GM19455 (cell line): ENCODE measurements at regions not wholly inside any gene's neighbourhood (a gene's known extent, or its start where the extent isn't known, plus 50 kb on each side); places are given as distances from the start of the nearest gene placed in this dataset.

Experiments used
- ATAC-seq: cut with Tn5 transposase; IDR thresholded peaks from one replicate; pipeline ENCODE4 v1.9.1; 2021; ENCODE audit not compliant: unreplicated experiment

DNA sequence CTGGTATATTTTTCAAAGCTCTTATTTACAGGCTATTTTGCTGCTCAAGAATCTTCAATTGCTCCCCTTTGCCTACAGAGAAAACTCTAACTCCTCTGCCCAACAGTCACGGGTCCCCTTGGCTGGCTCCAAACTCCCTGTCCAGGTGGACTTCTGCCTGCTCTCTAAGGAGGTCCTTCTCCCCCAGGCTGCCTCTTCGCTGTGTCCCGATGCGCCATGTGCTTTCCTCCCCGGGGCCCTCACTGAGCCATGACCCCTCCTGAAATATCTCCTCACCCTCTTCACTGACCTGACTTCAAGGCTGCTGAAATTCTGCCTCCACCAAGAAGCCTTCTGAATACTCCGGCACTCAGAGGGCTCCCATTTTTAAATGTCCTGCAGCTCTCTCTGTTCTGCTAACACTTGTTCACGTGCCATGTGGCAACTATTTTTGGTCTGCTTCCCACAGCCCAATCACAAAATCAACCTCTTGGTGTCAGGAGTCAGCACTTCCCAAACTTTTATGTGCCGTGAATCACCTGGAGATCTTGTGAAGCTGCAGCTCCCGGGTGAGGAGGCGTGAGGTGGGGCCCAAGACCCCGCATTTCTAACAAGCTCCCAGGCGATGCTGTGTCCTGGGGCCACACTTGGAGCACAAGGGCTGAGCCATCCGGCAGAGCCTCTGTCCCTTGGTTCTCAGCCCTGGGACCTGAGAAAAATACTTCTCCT, 85.7 kb upstream of the COL13A1 start:
- ATAC-seq = no peak

DNA sequence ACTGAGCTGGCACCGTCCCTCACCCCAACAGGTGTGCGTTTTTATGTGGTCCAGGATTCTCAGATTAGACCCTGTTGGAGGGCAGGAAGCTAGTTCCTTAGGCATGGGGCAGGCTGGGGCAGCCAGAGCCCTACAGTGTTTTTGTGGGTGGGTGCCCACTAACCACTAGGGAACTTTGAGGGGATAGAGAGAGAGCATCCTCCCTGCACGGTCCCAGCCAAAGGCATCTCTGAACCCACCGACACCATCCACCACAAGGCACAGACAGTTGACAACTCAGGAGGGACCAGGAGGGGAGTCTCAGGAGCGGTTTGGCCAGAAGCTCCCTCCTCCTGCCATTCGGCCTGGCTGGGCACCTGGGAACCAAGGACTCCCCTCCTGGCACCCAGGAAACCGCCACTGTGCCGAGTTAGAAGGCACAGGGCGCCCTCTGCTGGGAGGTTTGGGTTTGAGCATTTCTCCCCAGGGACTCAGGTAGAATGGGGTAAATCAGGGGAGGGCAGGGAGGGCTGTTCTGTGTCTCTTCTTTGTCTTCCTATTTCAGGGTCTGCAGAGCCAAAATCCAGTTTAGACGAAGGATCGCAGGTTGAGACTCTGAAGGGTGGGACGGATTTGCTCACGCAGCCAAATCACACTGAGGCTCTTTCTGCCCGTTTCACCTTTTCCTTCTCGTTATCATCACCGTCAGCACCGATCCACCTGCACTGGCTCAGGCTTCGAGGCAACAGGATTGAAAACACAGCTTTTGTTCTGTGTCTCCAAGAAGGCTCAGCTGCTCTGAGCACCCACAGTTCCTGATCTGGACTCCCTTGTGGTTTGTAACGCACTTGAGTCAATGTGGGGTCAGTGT, 84.8 kb upstream of the COL13A1 start:
- ATAC-seq = no peak

- no peak for ATAC-seq
Observed at GRCh38 chr10:69718951-69719350, 82.8 kb upstream of the COL13A1 start.

DNA sequence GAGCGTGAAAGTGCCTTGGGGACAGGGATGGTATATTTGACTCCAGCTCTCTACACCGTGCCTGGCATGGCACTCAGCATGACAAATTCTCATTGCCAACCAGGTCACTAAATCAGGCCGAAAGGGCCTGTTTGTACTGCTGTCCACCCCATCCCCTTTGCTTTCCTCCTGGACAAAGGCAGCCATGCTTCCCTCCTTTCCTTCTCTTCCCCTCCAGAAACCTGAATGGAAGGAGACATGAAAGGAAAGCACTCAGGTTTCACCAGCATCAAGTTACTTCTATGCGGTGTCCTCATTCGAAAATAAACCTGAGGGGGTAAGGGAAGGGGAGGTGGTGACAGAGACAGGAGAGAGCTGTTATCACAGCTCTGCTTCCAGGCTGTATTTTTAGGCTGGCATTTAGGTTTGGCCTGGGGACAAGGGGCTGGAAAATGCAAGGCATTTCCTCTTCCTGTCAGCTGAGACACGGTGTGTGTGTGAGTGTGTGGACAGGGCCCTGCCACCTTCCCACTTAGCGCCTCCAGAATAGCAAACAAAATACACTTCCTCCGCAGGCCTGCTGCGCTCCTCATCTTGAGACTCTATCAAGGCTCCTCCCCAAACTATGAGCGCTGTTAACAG, 79.9 kb upstream of the COL13A1 start:
- ATAC-seq = no peak

DNA sequence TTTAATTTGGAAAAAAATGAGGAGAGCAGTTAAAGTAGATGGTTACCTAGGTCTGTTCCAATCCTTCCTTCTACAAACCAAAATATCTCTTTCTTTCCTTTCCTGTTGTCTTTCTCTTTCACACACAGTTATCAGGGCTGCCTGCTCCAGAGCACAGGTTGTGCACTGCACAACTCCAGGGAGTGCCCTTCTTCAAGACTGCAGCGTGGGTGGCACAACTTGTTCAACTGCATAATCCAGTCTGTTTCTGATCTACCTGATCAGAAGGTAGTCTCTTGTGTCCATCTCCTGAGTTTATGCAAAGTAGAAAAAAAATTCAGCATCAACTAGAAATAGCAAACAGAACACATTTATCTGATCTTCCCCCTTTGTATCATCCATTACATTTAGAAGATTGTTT, 78.1 kb upstream of the COL13A1 start:
- no peak for ATAC-seq

- ATAC-seq = no peak
Observed at GRCh38 chr10:69726850-69727249, 74.9 kb upstream of the COL13A1 start.

GRCh38 chr10:69728335-69728870, 73.3 kb upstream of the COL13A1 start:
- ATAC-seq = no peak

GRCh38 chr10:69729326-69730048, 72.2 kb upstream of the COL13A1 start:
- ATAC-seq = no peak

DNA sequence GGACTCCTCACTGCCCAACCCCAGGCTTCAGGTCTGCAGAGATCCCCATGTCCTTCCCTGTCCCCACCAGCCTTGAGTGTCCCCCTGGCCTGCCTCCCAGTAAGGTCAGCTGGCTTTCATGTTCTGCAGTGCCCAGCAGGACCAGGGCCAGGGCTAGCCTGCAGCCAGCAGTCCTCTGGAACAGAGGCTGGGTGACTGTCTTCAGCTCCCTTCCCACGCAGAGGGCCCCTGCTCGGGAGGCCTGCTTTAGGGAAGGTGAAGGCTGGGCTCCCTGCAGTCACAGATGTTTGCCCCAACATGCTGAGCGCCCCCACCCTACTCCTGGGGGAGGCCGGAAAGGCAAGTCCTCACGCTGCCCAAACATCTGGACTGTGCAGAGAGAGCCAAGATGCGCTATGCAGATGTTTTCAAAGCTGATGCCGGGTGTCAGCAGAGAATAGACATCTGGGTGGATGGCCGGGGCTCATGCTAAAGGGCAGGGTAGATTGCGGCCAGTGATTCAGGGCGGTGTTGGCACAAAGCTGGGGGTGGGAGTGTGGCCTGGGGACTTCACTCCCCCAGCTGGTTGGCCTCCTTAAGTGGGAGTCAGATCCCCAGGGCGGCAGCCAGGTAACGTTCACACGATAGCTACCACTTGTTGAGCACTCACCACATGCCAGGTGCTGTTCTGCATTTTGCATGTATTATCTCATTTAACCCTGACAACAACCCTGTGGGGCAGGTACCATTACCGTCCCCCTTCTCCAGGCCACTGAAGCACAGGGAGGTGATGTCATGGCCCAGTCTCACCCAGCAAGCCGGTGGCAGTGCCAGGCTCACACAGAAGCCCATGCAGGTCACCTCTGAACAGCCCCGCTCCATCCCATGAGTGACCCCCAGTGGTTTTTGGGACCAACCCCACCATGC, 71.2 kb upstream of the COL13A1 start:
- ATAC-seq = no peak

- no peak for ATAC-seq
Observed at GRCh38 chr10:69731184-69731583, 70.5 kb upstream of the COL13A1 start.

- ATAC-seq = no peak
Observed at GRCh38 chr10:69731698-69732097, 70.0 kb upstream of the COL13A1 start.

DNA sequence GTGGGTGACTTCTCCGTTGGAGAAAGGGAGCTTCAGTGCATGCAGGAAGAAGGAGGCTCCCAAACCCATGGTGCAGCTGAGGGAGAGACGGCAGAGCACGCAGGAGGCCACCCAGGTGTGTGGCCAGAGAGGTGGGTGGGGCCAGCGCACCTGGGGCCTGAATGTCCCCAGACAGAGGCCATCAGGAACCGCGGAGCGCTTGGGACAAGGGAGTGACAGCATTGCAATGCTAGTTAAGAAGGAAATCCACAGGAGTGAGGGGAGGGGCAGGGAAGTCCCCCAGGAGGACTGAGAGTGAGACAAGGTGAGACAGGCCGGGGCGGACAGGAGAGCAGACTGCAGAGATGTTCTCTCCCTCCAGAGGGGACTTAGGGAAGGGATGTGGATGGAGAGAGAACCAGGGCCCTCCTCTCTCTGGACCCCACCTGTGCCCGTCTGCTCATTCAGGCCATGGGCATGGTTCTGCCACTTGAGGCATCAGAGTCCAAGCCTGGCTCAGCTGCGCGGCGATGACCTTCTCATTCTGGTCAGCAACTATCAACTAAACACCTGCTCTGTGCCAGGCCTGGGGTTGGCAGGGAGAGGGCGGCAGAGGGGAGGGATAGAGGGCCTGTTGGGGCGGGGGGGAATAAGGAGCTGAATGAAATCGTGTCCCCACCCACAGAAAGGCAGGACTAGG, 69.4 kb upstream of the COL13A1 start:
- no peak for ATAC-seq

DNA sequence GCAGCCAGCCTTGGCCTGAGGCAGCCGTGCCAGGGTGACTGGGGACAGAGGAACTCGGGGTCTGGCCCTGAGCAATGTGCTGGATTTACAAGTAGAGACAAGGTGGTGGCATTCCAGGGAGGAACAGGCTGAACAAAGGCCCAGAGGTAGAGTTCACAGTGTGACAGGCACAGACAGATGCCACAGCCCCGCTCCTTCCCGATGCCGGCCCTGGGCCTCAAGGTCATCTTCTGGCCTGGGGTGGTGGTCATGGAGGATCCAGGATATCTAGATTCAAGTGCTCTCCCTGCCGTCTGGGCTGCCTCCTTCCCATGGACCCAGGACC, 68.9 kb upstream of the COL13A1 start:
- ATAC-seq = no peak

GRCh38 chr10:69733791-69734261, 67.9 kb upstream of the COL13A1 start:
- no peak for ATAC-seq

GRCh38 chr10:69734416-69734796, 67.3 kb upstream of the COL13A1 start:
- ATAC-seq = no peak

DNA sequence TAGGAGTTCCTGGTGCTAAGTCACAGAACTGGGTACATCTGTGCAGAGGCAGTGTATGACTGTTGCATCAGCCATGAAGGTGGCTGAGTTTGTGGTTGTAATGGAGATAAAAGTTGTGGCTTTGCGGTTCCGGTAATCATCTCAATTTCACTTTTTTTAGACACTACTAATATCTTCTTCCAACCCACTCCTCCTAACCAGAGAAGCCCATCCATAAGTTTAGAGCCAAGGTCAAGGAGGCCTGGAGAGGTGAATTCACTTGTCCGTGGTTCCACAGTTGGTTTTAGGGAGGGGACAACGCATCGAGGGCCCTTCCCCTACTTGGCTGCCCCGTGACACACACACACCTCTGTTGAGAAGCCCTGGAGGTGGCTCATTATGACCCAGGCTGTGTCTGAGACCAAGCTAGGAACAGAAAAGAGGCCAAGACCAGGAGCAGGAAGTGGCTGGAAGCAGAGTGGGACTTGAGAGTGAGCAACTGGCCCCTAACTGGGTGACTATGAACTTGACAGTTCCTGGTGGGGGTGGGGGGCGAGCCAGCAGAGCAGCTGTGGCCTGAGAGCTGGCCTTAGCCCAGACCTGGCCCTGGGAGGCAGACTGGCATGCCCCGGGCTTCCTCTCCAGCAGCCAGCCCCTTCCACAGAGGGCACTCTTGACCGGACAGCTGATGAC, 66.8 kb upstream of the COL13A1 start:
- no peak for ATAC-seq

DNA sequence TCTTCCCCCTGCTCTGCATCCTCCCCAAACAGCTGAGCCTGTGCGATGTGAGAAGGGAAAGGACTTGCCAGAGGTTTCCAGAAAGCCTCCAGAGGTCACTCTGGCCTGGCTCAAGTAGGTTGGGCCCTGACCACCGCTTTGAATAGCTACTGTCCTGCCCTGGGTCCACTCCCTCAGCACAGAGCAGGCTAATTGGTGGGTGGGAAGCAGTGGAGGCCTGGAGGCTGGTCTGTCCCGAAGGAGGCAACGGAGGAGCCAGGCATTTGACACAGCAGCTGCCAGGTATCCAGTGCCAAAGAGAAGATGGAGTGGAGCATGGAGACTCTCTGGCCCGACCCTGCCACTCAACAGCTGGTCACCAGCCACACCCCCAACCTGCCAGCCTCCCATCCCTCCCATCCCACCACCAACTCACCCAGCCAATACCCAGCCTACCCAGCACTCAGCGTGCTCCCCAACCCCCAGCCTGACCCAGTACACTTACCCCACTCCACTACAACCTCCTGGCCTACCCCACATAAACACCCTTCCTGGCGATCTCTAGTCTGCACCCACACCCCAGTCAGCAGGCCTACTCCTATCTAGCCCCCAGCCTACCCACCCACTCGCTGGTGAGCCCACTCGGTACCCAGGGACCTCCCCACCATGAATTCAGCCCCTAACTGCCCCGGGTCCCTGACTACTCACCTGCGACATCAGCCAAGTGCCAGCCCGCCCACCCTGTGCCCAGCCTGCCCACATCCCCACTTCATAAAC, 64.6 kb upstream of the COL13A1 start:
- ATAC-seq = no peak

- no peak for ATAC-seq
Observed at GRCh38 chr10:69738071-69738470, 63.6 kb upstream of the COL13A1 start.
